Neural crest cell (in vitro differentiated cells): ENCODE measurements at regions not wholly inside any gene's neighbourhood (a gene's known extent, or its start where the extent isn't known, plus 50 kb on each side); places are given as distances from the start of the nearest gene placed in this dataset.

Experiments
- DNase-seq: peaks from one replicate; pipeline ENCODE4 v3.0.0; 2021; ENCODE audit warnings: low read depth, mixed read lengths, low spot score
- H3K27ac Mint-ChIP-seq: one replicate; pipeline ENCODE4 v1.8.0; 2021; ENCODE audit warnings: mild to moderate bottlenecking, mixed read lengths; ENCODE audit not compliant: unreplicated experiment
- H3K27me3 Mint-ChIP-seq: 2 replicates; pipeline ENCODE4 v1.8.0; 2021; ENCODE audit warnings: low read depth, mild to moderate bottlenecking, mixed read lengths
- H3K36me3 Mint-ChIP-seq: 2 replicates; pipeline ENCODE4 v1.8.0; 2021; ENCODE audit warnings: low read depth, mild to moderate bottlenecking, mixed read lengths
- H3K4me1 Mint-ChIP-seq: 2 replicates; pipeline ENCODE4 v1.8.0; 2021; ENCODE audit warnings: mixed read lengths
- H3K4me3 Mint-ChIP-seq: one replicate; pipeline ENCODE4 v1.8.0; 2021; ENCODE audit warnings: mild to moderate bottlenecking, mixed read lengths
- H3K9me3 Mint-ChIP-seq: 2 replicates; pipeline ENCODE4 v1.8.0; 2021; ENCODE audit warnings: mixed read lengths
- CTCF ChIP-seq: fragments of 200-600 bp; sonication (generic); conservative IDR thresholded peaks from 2 replicates; pipeline ENCODE4 v1.5.0; 2021; ENCODE audit warnings: antibody characterized with exemption, mild to moderate bottlenecking

DNA sequence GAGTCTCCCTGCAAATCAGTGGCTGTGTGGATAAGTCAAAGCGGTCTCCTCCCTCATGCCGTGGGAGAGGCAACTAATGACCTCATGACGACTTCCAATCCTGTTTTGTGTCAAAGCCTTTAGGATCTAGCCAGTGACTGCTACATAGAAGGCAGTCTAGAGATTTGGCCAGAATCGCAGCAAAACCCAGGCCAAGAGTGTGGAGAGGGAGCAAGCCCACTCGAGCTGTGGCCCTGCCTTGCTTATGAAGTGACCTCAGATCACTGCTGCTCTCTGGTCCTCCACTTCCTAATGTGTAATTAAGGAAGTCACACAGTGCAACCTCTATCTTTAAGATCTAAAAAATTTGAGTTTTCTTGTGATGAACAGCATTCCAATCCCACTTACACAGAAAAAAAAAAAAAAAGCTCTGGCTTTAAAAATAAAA is 296.7 kb upstream of the KLF6 start:
- Mint-ChIP-seq H3K4me3 (no peak overlapping the region), H3K36me3 (no peaks in the 10 kb centered on the region), H3K4me1 (peaks cover 17% of the 10 kb centered on the region), H3K9me3 (no peaks in the 10 kb centered on the region), H3K27ac (no peak overlapping the region), H3K27me3 (no peaks in the 10 kb centered on the region)
- TF ChIP-seq CTCF, result no peak
- no peak for DNase-seq

GRCh38 chr10:4080225-4080805 is 295.3 kb upstream of the KLF6 start:
- no peaks in the 10 kb centered on the region for H3K9me3 Mint-ChIP-seq
- no peak for TF ChIP-seq CTCF
- no peak overlapping the region for H3K27ac Mint-ChIP-seq
- no peak overlapping the region for H3K4me3 Mint-ChIP-seq
- no peak for DNase-seq
- no peaks in the 10 kb centered on the region for H3K36me3 Mint-ChIP-seq
- peaks cover 7% of the 10 kb centered on the region for H3K4me1 Mint-ChIP-seq
- H3K27me3 Mint-ChIP-seq, result no peaks in the 10 kb centered on the region

GRCh38 chr10:4079803-4080202 is 294.8 kb upstream of the KLF6 start:
- Mint-ChIP-seq H3K27ac (no peak overlapping the region), H3K27me3 (no peaks in the 10 kb centered on the region), H3K9me3 (no peaks in the 10 kb centered on the region), H3K4me3 (no peak overlapping the region), H3K4me1 (peaks cover 7% of the 10 kb centered on the region), H3K36me3 (no peaks in the 10 kb centered on the region)
- no peak for TF ChIP-seq CTCF
- DNase-seq, result no peak

DNA sequence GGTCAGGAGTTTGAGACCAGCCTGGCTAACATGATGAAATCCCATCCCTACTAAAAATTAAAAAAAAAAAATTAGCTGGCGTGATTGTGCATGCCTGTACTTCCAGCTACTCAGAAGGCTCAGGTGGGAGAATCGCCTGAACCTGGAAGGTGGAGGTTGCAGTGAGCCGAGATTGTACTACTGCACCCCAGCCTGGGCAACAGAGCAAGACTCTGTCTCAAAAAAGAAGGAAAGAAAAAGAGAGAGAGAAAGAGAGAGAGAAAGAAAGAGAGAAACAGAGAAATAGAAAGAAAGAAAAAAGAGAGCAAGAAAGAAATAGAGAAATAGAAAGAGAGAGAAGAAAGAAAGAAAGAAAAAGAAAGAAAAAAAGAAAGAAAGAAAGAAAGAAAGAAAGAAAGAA is 292.8 kb upstream of the KLF6 start:
- DNase-seq, result no peak
- no peak for TF ChIP-seq CTCF
- Mint-ChIP-seq H3K9me3 (peaks cover 5% of the 10 kb centered on the region), H3K27ac (no peak overlapping the region), H3K4me3 (no peak overlapping the region), H3K36me3 (no peaks in the 10 kb centered on the region), H3K4me1 (no peaks in the 10 kb centered on the region), H3K27me3 (no peaks in the 10 kb centered on the region)

GRCh38 chr10:4076983-4077382 is 292.0 kb upstream of the KLF6 start:
- no peak overlapping the region for H3K4me3 Mint-ChIP-seq
- DNase-seq, result no peak
- H3K4me1 Mint-ChIP-seq, result no peaks in the 10 kb centered on the region
- peaks cover 6% of the 10 kb centered on the region for H3K9me3 Mint-ChIP-seq
- H3K36me3 Mint-ChIP-seq, result no peaks in the 10 kb centered on the region
- H3K27ac Mint-ChIP-seq, result no peak overlapping the region
- TF ChIP-seq CTCF, result no peak
- no peaks in the 10 kb centered on the region for H3K27me3 Mint-ChIP-seq
